HG03060 (cell line): ENCODE measurements at regions not wholly inside any gene's neighbourhood (a gene's known extent, or its start where the extent isn't known, plus 50 kb on each side); places are given as distances from the start of the nearest gene placed in this dataset.

Source experiments
- ATAC-seq: cut with Tn5 transposase; IDR thresholded peaks from one replicate; pipeline ENCODE4 v1.9.1; 2021; ENCODE audit warnings: low read depth, moderate number of reproducible peaks; ENCODE audit not compliant: unreplicated experiment

GRCh38 chr2:16008331-16008850 is 68.0 kb downstream of the MYCN start:
- no peak for ATAC-seq

GRCh38 chr2:16007167-16007934 is 67.0 kb downstream of the MYCN start:
- no peak for ATAC-seq

GRCh38 chr2:16006537-16007166 is 66.3 kb downstream of the MYCN start:
- no peak for ATAC-seq

- no peak for ATAC-seq
These were observed 65.6 kb downstream of the MYCN start for GRCh38 chr2:16005816-16006536.

- ATAC-seq, result no peak
These were observed 65.0 kb downstream of the MYCN start for GRCh38 chr2:16005389-16005788.

GRCh38 chr2:16003809-16004208 is 63.5 kb downstream of the MYCN start:
- no peak for ATAC-seq

- ATAC-seq, result no peak
These were observed 62.8 kb downstream of the MYCN start for GRCh38 chr2:16003152-16003551.

- ATAC-seq, result no peak
These were observed 62.2 kb downstream of the MYCN start for GRCh38 chr2:16002575-16002974.

GRCh38 chr2:16002144-16002543 is 61.8 kb downstream of the MYCN start:
- ATAC-seq, result no peak

- no peak for ATAC-seq
These were observed 60.3 kb downstream of the MYCN start for GRCh38 chr2:16000642-16001041.

GRCh38 chr2:15999596-16000469 is 59.5 kb downstream of the MYCN start:
- no peak for ATAC-seq

- ATAC-seq, result no peak
These were observed 57.5 kb downstream of the MYCN start for GRCh38 chr2:15997728-15998280.

- no peak for ATAC-seq
These were observed 56.4 kb downstream of the MYCN start for GRCh38 chr2:15996536-15997423.
